SK-N-SH (cell line): ENCODE measurements at regions not wholly inside any gene's neighbourhood (a gene's known extent, or its start where the extent isn't known, plus 50 kb on each side); places are given as distances from the start of the nearest gene placed in this dataset.

Experiments
- CTCF ChIA-PET: fragments of 300-600, 350-600 bp; formaldehyde crosslinking; extraction: SDS; loops from one replicate; lab custom pipeline; 2021; lab: Yijun Ruan, JAX
- POLR2A ChIA-PET: fragments of 350-600 bp; sonication (Branson Sonifier 250); formaldehyde crosslinking; extraction: SDS; loops from one replicate; lab custom pipeline; 2020; ENCODE audit warnings: antibody characterized with exemption, inconsistent platforms; lab: Yijun Ruan, JAX
- DNase-seq: peaks from one replicate; pipeline ENCODE4 v3.0.0; 2012
- H2AFZ ChIP-seq: fragments of 200-600 bp; sonication (generic); 2 replicates; pipeline ENCODE4 v1.8.1; 2016; ENCODE audit warnings: antibody characterized with exemption, mild to moderate bottlenecking, low read depth
- H3F3A ChIP-seq: fragments of 200-600 bp; sonication (generic); replicated peaks from 2 replicates; pipeline ENCODE3; 2016; ENCODE audit warnings: antibody characterized with exemption, mild to moderate bottlenecking; ENCODE audit not compliant: insufficient read depth
- H3K27ac ChIP-seq, 2 experiments: fragments of 200-500 bp in 1 of 2; fragments of 200-600 bp in 1 of 2; sonication (Bioruptor generic) in 1 of 2; sonication (generic), shearing (Covaris generic) in 1 of 2; 2 replicates each; pipeline versions ENCODE4 v1.5.1 to v1.6.1; 2014 to 2016; ENCODE audit warnings: low read depth in 2 of 2, inconsistent platforms in 1 of 2, low read length in 1 of 2, mild to moderate bottlenecking in 1 of 2, mixed read lengths in 1 of 2
- H3K27me3 ChIP-seq: fragments of 200-600 bp; sonication (generic), shearing (Covaris generic); 2 replicates; pipeline ENCODE4 v1.6.1; 2016; ENCODE audit warnings: mixed run types; ENCODE audit not compliant: insufficient read depth
- H3K36me3 ChIP-seq, 2 experiments: fragments of 200-500 bp in 1 of 2; fragments of 200-600 bp in 1 of 2; sonication (Bioruptor generic) in 1 of 2; sonication (generic) in 1 of 2; replicated peaks in 1 of 2; 2 replicates each; pipeline versions ENCODE3 to v1.5.1; 2014 to 2016; ENCODE audit warnings: low read length in 1 of 2, mild to moderate bottlenecking in 1 of 2; ENCODE audit not compliant: insufficient read depth in 2 of 2, control insufficient read depth in 1 of 2
- H3K4me1 ChIP-seq, 2 experiments: fragments of 200-500 bp in 1 of 2; fragments of 200-600 bp in 1 of 2; sonication (Bioruptor generic) in 1 of 2; sonication (generic), shearing (Covaris generic) in 1 of 2; 2 replicates each; pipeline versions ENCODE4 v1.5.1 to v1.6.1; 2014 to 2016; ENCODE audit warnings: low read depth in 1 of 2, low read length in 1 of 2, mixed run types in 1 of 2; ENCODE audit not compliant: insufficient read depth in 2 of 2, control insufficient read depth in 1 of 2
- H3K4me2 ChIP-seq: fragments of 200-600 bp; sonication (generic), shearing (Covaris generic); 2 replicates; pipeline ENCODE4 v1.6.1; 2017; ENCODE audit warnings: mixed run types
- H3K4me3 ChIP-seq, 2 experiments: fragments of 200-500 bp in 1 of 2; fragments of 200-600 bp in 1 of 2; sonication (Bioruptor generic) in 1 of 2; sonication (generic), shearing (Covaris generic) in 1 of 2; 2 replicates each; pipeline versions ENCODE4 v1.5.1 to v1.8.1; 2014 to 2016; ENCODE audit warnings: low read depth in 2 of 2, inconsistent platforms in 1 of 2, low read length in 1 of 2, mild to moderate bottlenecking in 1 of 2, mixed read lengths in 1 of 2, moderate library complexity in 1 of 2
- H3K79me2 ChIP-seq: fragments of 200-600 bp; sonication (generic); 2 replicates; pipeline ENCODE4 v1.8.1; 2017; ENCODE audit warnings: mild to moderate bottlenecking; ENCODE audit not compliant: insufficient read depth
- H3K9ac ChIP-seq: fragments of 200-600 bp; sonication (generic); 2 replicates; pipeline ENCODE4 v1.6.1; 2017; ENCODE audit warnings: mixed run types
- H3K9me2 ChIP-seq: fragments of 200-600 bp; sonication (generic); 2 replicates; pipeline ENCODE4 v1.6.1; 2017; ENCODE audit warnings: mixed run types
- H3K9me3 ChIP-seq: fragments of 200-600 bp; sonication (generic); 2 replicates; pipeline ENCODE4 v1.6.1; 2017; ENCODE audit warnings: mixed run types, mild to moderate bottlenecking, moderate library complexity
- H4K20me1 ChIP-seq: fragments of 200-600 bp; sonication (generic); 2 replicates; pipeline ENCODE4 v1.6.1; 2017; ENCODE audit warnings: mild to moderate bottlenecking, mixed run types; ENCODE audit not compliant: insufficient read depth
- CHD2 ChIP-seq: fragments of 150-350 bp; IDR thresholded peaks from 2 replicates; pipeline ENCODE4 v1.6.1; 2018; ENCODE audit warnings: low read length; ENCODE audit not compliant: partially characterized antibody
- EZH2phosphoT487 ChIP-seq: fragments of 200-600 bp; sonication (generic); IDR thresholded peaks from 2 replicates; pipeline ENCODE4 v1.6.1; 2017; ENCODE audit warnings: low read depth, mixed run types, mild to moderate bottlenecking, antibody characterized with exemption, moderate library complexity, borderline replicate concordance
- FOXJ3 ChIP-seq: sonication (generic); formaldehyde crosslinking; IDR thresholded peaks from 2 replicates; pipeline ENCODE4 v1.5.1; 2020; ENCODE audit warnings: mild to moderate bottlenecking, missing genetic modification reagents
- FOXM1 ChIP-seq: IDR thresholded peaks from 2 replicates; pipeline ENCODE4 v1.4.0; 2012; ENCODE audit warnings: low read depth, mild to moderate bottlenecking
- JUND ChIP-seq: IDR thresholded peaks from 2 replicates; pipeline ENCODE4 v1.4.0; 2012
- MEF2A ChIP-seq: IDR thresholded peaks from 2 replicates; pipeline ENCODE4 v1.4.0; 2012; ENCODE audit warnings: low read depth, borderline replicate concordance
- MXI1 ChIP-seq: IDR thresholded peaks from 2 replicates; pipeline ENCODE4 v1.6.1; 2012; ENCODE audit warnings: mild to moderate bottlenecking, low read depth, low read length, improper control_type of control experiment
- NRF1 ChIP-seq: IDR thresholded peaks from 2 replicates; pipeline ENCODE4 v1.6.1; 2012; ENCODE audit warnings: low read depth, mild to moderate bottlenecking, low read length
- POLR2AphosphoS5 ChIP-seq: IDR thresholded peaks from 2 replicates; pipeline ENCODE4 v1.6.1; 2012; ENCODE audit warnings: low read depth, low read length
- RAD21 ChIP-seq: IDR thresholded peaks from 2 replicates; pipeline ENCODE4 v1.6.1; 2012; ENCODE audit warnings: mild to moderate bottlenecking, low read length
- SMC3 ChIP-seq: IDR thresholded peaks from 2 replicates; pipeline ENCODE4 v1.6.1; 2012; ENCODE audit warnings: low read depth, low read length, improper control_type of control experiment
- TAF1 ChIP-seq: IDR thresholded peaks from 2 replicates; pipeline ENCODE4 v1.6.1; 2012; ENCODE audit warnings: low read depth, mild to moderate bottlenecking, low read length, moderate library complexity, borderline replicate concordance
- TCF12 ChIP-seq: IDR thresholded peaks from 2 replicates; pipeline ENCODE4 v1.4.0; 2012
- TEAD4 ChIP-seq: IDR thresholded peaks from 2 replicates; pipeline ENCODE4 v1.4.0; 2012; ENCODE audit warnings: mild to moderate bottlenecking, borderline replicate concordance; ENCODE audit not compliant: insufficient read depth
- WGBS: methylation state at CpG from one replicate; pipeline ENCODE4 v1.1.6; 2017; ENCODE audit warnings: low lambda C conversion rate; 5-methylcytosine and 5-hydroxymethylcytosine counted together
- TF ChIP-seq, protein P1 (sequence below): IDR thresholded peaks from 2 replicates; pipeline ENCODE4 v1.6.1; 2012; ENCODE audit warnings: mild to moderate bottlenecking, low read depth, low read length, moderate library complexity
- TF ChIP-seq, protein P2 (sequence below): fragments of 150-350 bp; IDR thresholded peaks from 2 replicates; pipeline ENCODE4 v1.6.1; 2017; ENCODE audit warnings: antibody characterized with exemption, low read length, low read depth, borderline replicate concordance
- TF ChIP-seq, protein P3 (sequence below): IDR thresholded peaks from 2 replicates; pipeline ENCODE4; 2012
- TF ChIP-seq, protein P4 (sequence below): IDR thresholded peaks from 2 replicates; pipeline ENCODE4 v1.4.0; 2012; ENCODE audit warnings: low read depth, borderline replicate concordance
- TF ChIP-seq, protein P5 (sequence below): IDR thresholded peaks from 2 replicates; pipeline ENCODE4 v1.4.0; 2012; ENCODE audit warnings: low read depth

DNA sequence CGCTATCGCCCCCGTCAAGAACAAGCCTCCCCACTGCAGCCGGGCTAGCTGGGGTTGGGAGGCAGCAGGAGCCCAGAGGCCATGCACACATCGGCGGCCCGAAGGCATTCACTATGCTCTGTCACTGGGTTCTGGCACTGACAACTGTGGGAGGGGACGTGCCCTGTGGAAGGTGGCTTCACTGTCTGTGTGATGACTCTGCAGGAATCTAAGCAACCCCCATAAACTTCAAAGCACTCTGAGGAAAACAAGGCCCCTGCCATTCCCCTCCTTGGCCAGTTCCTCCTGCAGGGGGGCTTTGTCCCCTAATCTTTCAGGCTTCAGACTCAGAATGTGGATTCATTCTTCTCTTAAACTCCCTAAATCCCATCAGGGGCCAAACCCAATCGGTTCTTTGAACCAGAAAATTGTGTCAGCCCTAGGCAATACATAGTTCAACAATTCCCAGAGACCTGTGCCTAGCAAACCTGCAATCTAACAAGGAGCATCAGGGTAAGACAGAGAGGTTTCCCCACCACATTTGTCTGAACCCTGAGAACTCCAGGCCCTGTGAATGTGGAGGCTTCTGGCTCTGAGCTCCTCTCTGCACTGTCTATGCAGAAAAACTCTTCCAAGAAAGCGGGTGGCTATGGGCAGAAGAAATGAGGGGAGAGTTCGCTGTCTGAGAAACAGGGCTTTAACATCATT, 1477.2 kb downstream of the TBC1D22A start (continued):
- TF ChIP-seq, protein P1, sequence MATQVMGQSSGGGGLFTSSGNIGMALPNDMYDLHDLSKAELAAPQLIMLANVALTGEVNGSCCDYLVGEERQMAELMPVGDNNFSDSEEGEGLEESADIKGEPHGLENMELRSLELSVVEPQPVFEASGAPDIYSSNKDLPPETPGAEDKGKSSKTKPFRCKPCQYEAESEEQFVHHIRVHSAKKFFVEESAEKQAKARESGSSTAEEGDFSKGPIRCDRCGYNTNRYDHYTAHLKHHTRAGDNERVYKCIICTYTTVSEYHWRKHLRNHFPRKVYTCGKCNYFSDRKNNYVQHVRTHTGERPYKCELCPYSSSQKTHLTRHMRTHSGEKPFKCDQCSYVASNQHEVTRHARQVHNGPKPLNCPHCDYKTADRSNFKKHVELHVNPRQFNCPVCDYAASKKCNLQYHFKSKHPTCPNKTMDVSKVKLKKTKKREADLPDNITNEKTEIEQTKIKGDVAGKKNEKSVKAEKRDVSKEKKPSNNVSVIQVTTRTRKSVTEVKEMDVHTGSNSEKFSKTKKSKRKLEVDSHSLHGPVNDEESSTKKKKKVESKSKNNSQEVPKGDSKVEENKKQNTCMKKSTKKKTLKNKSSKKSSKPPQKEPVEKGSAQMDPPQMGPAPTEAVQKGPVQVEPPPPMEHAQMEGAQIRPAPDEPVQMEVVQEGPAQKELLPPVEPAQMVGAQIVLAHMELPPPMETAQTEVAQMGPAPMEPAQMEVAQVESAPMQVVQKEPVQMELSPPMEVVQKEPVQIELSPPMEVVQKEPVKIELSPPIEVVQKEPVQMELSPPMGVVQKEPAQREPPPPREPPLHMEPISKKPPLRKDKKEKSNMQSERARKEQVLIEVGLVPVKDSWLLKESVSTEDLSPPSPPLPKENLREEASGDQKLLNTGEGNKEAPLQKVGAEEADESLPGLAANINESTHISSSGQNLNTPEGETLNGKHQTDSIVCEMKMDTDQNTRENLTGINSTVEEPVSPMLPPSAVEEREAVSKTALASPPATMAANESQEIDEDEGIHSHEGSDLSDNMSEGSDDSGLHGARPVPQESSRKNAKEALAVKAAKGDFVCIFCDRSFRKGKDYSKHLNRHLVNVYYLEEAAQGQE = no peak
- TF ChIP-seq POLR2AphosphoS5 (no peak), JUND (no peak), FOXM1 (no peak), EZH2phosphoT487 (no peak), MXI1 (no peak), TAF1 (no peak), TEAD4 (no peak)
- TF ChIP-seq, protein P2, sequence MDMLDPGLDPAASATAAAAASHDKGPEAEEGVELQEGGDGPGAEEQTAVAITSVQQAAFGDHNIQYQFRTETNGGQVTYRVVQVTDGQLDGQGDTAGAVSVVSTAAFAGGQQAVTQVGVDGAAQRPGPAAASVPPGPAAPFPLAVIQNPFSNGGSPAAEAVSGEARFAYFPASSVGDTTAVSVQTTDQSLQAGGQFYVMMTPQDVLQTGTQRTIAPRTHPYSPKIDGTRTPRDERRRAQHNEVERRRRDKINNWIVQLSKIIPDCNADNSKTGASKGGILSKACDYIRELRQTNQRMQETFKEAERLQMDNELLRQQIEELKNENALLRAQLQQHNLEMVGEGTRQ = no peak
- TF ChIP-seq, protein P3, sequence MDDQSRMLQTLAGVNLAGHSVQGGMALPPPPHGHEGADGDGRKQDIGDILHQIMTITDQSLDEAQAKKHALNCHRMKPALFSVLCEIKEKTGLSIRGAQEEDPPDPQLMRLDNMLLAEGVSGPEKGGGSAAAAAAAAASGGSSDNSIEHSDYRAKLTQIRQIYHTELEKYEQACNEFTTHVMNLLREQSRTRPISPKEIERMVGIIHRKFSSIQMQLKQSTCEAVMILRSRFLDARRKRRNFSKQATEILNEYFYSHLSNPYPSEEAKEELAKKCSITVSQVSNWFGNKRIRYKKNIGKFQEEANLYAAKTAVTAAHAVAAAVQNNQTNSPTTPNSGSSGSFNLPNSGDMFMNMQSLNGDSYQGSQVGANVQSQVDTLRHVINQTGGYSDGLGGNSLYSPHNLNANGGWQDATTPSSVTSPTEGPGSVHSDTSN = no peak

DNA sequence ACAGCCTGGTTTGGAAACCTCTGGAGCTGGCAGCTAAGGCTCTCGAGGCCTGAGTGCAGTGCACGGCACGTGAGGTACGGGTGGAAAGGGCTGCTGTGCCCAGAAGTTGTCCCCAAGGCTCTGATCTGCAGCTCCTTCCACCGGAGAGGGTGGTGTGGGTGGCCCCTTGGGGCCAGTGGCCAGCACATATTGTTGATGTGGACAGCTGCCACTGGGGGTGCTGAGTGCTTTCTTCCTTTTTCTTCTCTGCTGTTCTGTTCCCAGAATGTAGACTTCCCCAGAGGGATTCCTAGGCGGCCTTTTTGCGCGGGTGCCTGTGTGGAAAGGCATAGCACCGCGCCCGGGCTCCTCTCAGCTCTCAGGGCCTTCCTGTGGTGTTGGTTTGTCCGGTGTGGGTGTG, 1476.5 kb downstream of the TBC1D22A start:
- no peaks in the 10 kb centered on the region for H3F3A ChIP-seq
- no peaks in the 10 kb centered on the region for H3K36me3 ChIP-seq
- H3K9me3 ChIP-seq = no peaks in the 10 kb centered on the region
- 24% methylated on average over 8 of the region's 12 CpGs for WGBS
- no peaks in the 10 kb centered on the region for H3K9me2 ChIP-seq
- H4K20me1 ChIP-seq = no peaks in the 10 kb centered on the region
- H3K4me2 ChIP-seq = no peak overlapping the region
- no peaks in the 10 kb centered on the region for H3K79me2 ChIP-seq
- H3K9ac ChIP-seq = no peak overlapping the region
- no peak for DNase-seq
- H3K27ac ChIP-seq = no peak overlapping the region
- POLR2A ChIA-PET = no interaction called here
- H3K4me1 ChIP-seq = no peaks in the 10 kb centered on the region
- H3K27me3 ChIP-seq = no peaks in the 10 kb centered on the region; the same call in 1 of the 2 replicates
- H2AFZ ChIP-seq = no peak overlapping the region
- TF ChIP-seq, protein P4, sequence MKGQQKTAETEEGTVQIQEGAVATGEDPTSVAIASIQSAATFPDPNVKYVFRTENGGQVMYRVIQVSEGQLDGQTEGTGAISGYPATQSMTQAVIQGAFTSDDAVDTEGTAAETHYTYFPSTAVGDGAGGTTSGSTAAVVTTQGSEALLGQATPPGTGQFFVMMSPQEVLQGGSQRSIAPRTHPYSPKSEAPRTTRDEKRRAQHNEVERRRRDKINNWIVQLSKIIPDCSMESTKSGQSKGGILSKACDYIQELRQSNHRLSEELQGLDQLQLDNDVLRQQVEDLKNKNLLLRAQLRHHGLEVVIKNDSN = no peak
- TF ChIP-seq TCF12 (no peak), SMC3 (no peak), CHD2 (no peak), RAD21 (no peak), MEF2A (no peak), JUND (no peak), TAF1 (no peak), NRF1 (no peak), FOXJ3 (no peak), TEAD4 (no peak), POLR2AphosphoS5 (no peak), EZH2phosphoT487 (no peak)
- TF ChIP-seq, protein P5, sequence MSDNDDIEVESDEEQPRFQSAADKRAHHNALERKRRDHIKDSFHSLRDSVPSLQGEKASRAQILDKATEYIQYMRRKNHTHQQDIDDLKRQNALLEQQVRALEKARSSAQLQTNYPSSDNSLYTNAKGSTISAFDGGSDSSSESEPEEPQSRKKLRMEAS = no peak
- TF ChIP-seq, protein P1 = no peak
- TF ChIP-seq, all 33 proteins: peak for 0
- CTCF ChIA-PET = interaction anchor here (0.6 to 1.7 kb wide), 2 partner anchors 10 to 465 kb away, joined by 3 read pairs; no protein-coding TSS in a partner anchor
- H3K4me3 ChIP-seq = no peak overlapping the region
